ENCODE measurements at regions not wholly inside any gene's neighbourhood (a gene's known extent, or its start where the extent isn't known, plus 50 kb on each side); places are given as distances from the start of the nearest gene placed in this dataset.

DNA sequence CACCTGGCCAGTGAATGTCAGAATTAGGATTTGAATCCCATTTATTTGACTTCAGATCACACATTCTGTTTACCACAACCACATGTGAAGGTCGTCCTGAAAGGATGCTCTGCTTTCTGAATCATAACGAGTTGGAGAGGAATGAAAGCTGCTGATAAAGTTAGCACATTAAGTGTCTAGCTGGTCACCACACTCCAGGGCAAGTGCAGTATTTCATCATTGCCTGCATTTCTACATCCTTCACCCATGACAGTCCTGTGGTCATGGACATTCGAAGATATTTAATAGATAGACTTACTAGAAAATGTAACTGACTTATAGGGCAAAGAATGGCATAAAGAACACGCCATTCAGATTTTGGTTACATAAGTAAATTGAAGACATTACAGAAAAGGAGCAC, 52.7 kb upstream of the ST6GALNAC3 start:
- Histone ChIP-seq H3K36me3 (no peaks in the 10 kb centered on the region), H3K27me3 (no peaks in the 10 kb centered on the region), H3K9me3 (no peaks in the 10 kb centered on the region), H3K4me3 (no peak overlapping the region), H3K27ac (no peak overlapping the region), H3K4me1 (no peaks in the 10 kb centered on the region)
- ATAC-seq (no peak), DNase-seq (no peak)
- intact Hi-C loops (cut with DNase I) = no loop called here
- WGBS (ENCODE audit: insufficient coverage, low coverage, low lambda C conversion rate, missing lambda C conversion rate) = 24% methylated on average over 4 of the region's 4 CpGs
- no peak for TF ChIP-seq POLR2A (IDR thresholded peaks at IDR 0.05)
- TF ChIP-seq, protein P1, sequence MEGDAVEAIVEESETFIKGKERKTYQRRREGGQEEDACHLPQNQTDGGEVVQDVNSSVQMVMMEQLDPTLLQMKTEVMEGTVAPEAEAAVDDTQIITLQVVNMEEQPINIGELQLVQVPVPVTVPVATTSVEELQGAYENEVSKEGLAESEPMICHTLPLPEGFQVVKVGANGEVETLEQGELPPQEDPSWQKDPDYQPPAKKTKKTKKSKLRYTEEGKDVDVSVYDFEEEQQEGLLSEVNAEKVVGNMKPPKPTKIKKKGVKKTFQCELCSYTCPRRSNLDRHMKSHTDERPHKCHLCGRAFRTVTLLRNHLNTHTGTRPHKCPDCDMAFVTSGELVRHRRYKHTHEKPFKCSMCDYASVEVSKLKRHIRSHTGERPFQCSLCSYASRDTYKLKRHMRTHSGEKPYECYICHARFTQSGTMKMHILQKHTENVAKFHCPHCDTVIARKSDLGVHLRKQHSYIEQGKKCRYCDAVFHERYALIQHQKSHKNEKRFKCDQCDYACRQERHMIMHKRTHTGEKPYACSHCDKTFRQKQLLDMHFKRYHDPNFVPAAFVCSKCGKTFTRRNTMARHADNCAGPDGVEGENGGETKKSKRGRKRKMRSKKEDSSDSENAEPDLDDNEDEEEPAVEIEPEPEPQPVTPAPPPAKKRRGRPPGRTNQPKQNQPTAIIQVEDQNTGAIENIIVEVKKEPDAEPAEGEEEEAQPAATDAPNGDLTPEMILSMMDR (IDR thresholded peaks at IDR 0.05) = no peak

DNA sequence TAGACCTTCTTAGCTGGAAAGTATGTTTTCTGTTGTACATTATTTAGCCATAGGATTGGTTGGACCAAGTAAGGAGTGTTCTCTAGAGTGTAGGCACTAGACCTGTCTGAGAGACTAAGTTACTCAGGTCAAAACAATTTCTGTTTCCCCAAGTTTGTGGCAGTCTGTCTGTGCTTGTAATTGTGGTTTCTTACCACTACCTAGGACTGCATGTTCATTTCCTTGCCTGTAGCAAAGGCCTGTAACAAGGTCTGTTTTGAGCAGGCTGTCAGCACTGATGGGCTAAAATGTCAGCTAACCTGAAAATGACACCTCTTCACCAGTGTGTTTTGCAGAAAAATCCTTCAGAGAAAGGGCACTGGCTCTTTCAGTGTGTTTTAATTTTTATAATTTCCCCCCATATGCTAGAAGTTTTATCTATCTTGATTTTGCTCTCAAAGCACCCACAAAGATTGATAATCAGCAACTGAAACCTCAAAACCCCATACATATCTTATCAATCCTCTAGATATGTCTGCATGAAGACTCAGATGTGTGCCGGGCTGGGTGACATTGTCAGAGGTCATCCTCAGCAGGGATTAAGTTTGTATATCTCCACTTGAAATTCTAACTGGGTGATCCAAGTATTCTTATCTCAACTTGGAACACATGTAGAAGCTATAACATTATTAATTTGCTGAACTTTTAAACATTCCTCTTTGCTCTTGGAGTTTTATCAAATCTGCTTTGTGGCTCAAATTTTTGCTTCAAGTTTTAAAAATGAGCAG, 50.7 kb upstream of the ST6GALNAC3 start:
- TF ChIP-seq, protein P1 (IDR thresholded peaks at IDR 0.05) = no peak
- no peak for TF ChIP-seq POLR2A (IDR thresholded peaks at IDR 0.05)
- 14% methylated on average over 1 of the region's 1 CpG for WGBS (ENCODE audit: insufficient coverage, low coverage, low lambda C conversion rate, missing lambda C conversion rate)
- Histone ChIP-seq H3K4me1 (no peaks in the 10 kb centered on the region), H3K27me3 (no peaks in the 10 kb centered on the region), H3K9me3 (no peaks in the 10 kb centered on the region), H3K27ac (no peak overlapping the region), H3K36me3 (no peaks in the 10 kb centered on the region), H3K4me3 (no peak overlapping the region)
- ATAC-seq (no peak), DNase-seq (no peak)
- intact Hi-C loops (cut with DNase I) = no loop called here

Data from right lobe of liver (tissue), 6 donors.